GM10266 (cell line): ENCODE measurements at regions not wholly inside any gene's neighbourhood (a gene's known extent, or its start where the extent isn't known, plus 50 kb on each side); places are given as distances from the start of the nearest gene placed in this dataset.

ENCODE experiments used
- DNase-seq: peaks from one replicate; pipeline ENCODE4 v3.0.0; 2012; ENCODE audit errors: extremely low spot score
- CTCF ChIP-seq: IDR thresholded peaks from 2 replicates; pipeline ENCODE4 v1.5.1; 2012; ENCODE audit warnings: mild to moderate bottlenecking, low read depth; ENCODE audit not compliant: control insufficient read depth, insufficient read depth; ENCODE audit errors: missing control alignments

DNA sequence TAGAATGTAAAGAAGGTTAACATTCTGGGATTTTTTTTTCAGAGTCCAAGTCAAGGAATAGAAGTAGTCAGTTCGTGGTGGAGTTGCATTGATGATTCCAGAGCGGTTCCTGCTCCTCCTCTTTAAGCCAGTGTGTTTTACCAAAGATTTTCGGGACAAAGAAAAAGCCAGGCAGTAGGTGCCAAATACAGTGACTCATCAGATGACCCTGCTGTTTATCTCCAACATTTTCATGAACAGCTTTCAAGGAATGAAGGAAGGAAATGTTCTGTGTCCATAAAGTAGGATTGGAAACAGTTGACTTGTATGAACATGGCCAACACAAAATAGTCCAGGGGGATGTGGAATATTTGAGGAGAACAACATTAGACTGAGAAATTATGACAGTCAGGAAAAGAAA, 142.4 kb upstream of the TMC3 start:
- TF ChIP-seq CTCF = no peak
- DNase-seq = no peak

DNA sequence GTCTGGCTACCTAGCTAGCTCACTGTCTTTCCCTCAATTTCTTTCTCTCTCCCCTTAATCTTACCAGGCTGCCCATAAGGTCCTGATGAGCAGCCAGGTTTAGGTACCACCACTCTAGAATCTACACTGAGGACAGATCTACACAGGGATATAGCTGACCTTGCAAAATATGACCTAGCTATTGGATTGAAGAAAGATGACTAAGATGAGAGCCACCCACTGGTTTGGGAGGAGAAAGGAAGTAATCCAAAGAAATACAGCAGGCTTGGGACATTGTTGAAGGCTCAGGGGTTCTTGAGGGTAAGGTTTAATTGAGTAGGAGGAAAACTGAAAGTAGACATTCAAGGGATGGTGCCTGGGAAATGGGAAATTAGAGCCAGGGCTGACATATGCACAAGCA, 142.0 kb upstream of the TMC3 start:
- no peak for DNase-seq
- no peak for TF ChIP-seq CTCF

- no peak for TF ChIP-seq CTCF
- DNase-seq = no peak
Measured at GRCh38 chr15:81514725-81515124, 140.7 kb upstream of the TMC3 start.

GRCh38 chr15:81511138-81511537, 137.1 kb upstream of the TMC3 start:
- no peak for DNase-seq
- TF ChIP-seq CTCF = no peak

DNA sequence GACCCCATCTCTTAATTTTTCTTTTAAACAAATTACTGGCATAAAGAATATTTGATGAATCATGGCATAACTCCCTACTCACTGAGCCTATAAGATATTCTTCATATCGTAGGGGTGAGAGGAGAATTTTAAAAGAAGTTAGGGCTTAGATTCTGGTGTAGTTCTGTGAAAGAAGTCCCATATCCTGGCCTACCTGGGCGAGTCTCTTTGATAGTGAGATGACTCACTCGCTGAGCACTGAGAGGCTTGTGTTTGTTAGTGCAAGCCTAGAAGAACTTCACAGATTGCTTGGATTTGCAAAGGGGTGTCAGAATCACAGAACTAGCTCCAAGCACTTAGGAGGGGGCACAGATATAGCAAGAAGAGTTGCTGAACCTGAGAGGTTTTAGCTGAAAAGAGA, 133.8 kb upstream of the TMC3 start:
- no peak for TF ChIP-seq CTCF
- no peak for DNase-seq

DNA sequence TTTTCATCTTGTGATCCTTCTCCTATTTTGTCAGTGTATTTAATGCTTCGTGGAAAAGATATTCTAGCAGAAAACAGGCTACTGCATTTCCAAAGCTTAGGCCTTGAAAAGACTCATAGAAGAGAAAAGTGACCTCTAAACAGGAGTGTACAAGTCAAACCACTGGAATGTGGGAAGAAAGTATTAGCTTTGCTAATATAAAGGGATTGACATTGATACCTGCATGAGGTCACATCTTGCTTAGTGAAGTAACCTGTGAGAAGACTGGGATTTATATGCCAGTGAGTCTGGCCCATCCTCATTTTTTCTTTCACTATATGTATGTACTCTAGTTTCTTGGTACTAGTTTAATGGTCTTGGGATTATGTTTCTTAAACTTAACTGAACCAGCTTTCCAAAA, 132.9 kb upstream of the TMC3 start:
- DNase-seq = no peak

GRCh38 chr15:81506071-81506470, 132.1 kb upstream of the TMC3 start:
- no peak for TF ChIP-seq CTCF
- DNase-seq = no peak

More for the DNA sequence above, 132.9 kb upstream of the TMC3 start:
- no peak for TF ChIP-seq CTCF
